ENCODE measurements at regions not wholly inside any gene's neighbourhood (a gene's known extent, or its start where the extent isn't known, plus 50 kb on each side); places are given as distances from the start of the nearest gene placed in this dataset.
"Not testable (repeated sequence)": the region's sequence is repeated elsewhere in the genome, so short reads cannot be mapped to it uniquely, and the experiment has no call there.

GRCh38 chr6:33885132-33886057, 81.6 kb upstream of the MLN start:
- no peaks in the 10 kb centered on the region for H3K36me3 Mint-ChIP-seq
- H3K9me3 Mint-ChIP-seq: no peaks in the 10 kb centered on the region
- peaks cover 11% of the 10 kb centered on the region for H3K4me1 Mint-ChIP-seq
- ATAC-seq (no peak), DNase-seq (ENCODE audit: low spot score) (no peak)
- H3K4me3 Mint-ChIP-seq: no peak overlapping the region
- H3K27ac Mint-ChIP-seq: no peak overlapping the region
- TF ChIP-seq AFF4 (CRISPR knock-in tag; IDR thresholded peaks at IDR 0.05; ENCODE audit: borderline replicate concordance) (no peak), ZNF671 (CRISPR knock-in tag; IDR thresholded peaks at IDR 0.05) (no peak), ZNF396 (CRISPR knock-in tag; IDR thresholded peaks at IDR 0.05; ENCODE audit: borderline replicate concordance) (no peak), IRF2 (CRISPR knock-in tag; IDR thresholded peaks at IDR 0.05; ENCODE audit: borderline replicate concordance, low read depth) (no peak), RORB (CRISPR knock-in tag; IDR thresholded peaks at IDR 0.05) (no peak), FOXK1 (CRISPR knock-in tag; IDR thresholded peaks at IDR 0.05) (no peak), PREB (CRISPR knock-in tag; IDR thresholded peaks at IDR 0.05; ENCODE audit: borderline replicate concordance) (no peak), TEAD1 (CRISPR knock-in tag; IDR thresholded peaks at IDR 0.05) (no peak), RELA (CRISPR knock-in tag; IDR thresholded peaks at IDR 0.05; ENCODE audit: borderline replicate concordance) (no peak), E2F5 (CRISPR knock-in tag; IDR thresholded peaks at IDR 0.05) (no peak), CREM (CRISPR knock-in tag; IDR thresholded peaks at IDR 0.05) (no peak), OVOL2 (CRISPR knock-in tag; IDR thresholded peaks at IDR 0.05; ENCODE audit: borderline replicate concordance) (no peak)
- no peaks in the 10 kb centered on the region; the same call in 1 of the 2 replicates for H3K27me3 Mint-ChIP-seq (ENCODE audit: low read depth)
- CTCF ChIA-PET: no interaction called here
- POLR2A ChIA-PET: no interaction called here

DNA sequence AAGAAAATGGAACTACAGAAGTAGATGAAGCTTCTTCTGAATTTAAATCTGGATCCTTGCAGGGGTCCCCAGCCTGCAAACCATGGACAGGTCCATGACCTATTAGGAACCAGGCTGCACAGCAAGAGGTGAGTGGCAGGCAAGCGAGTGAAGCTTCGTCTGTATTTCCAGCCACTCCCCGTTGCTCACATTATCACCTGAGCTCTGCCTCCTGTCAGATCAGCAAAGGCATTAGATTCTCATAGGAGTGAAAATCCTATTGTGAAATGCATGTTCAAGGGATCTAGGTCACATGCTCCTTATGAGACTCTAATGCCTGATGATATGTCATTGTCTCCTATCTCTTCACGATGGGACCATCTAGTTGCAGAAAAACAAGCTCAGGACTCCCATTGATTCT, 79.8 kb upstream of the MLN start:
- H3K27me3 Mint-ChIP-seq (ENCODE audit: low read depth); POLR2A ChIA-PET; CTCF ChIA-PET; H3K27ac Mint-ChIP-seq; ATAC-seq; H3K36me3 Mint-ChIP-seq; DNase-seq (ENCODE audit: low spot score); H3K4me3 Mint-ChIP-seq; H3K9me3 Mint-ChIP-seq: not testable (repeated sequence)
- H3K4me1 Mint-ChIP-seq: peaks cover 22% of the 10 kb centered on the region

GRCh38 chr6:33882154-33882553, 78.4 kb upstream of the MLN start:
- DNase-seq (ENCODE audit: low spot score) (no peak), ATAC-seq (no peak)
- no peaks in the 10 kb centered on the region; the same call in 1 of the 2 replicates for H3K27me3 Mint-ChIP-seq (ENCODE audit: low read depth)
- peaks cover 22% of the 10 kb centered on the region for H3K4me1 Mint-ChIP-seq
- ChIA-PET POLR2A (no interaction called here), CTCF (interaction anchor here (1.3 kb wide), 1 partner anchor 13 kb away, joined by 3 read pairs; no protein-coding TSS in a partner anchor)
- H3K4me3 Mint-ChIP-seq: no peak overlapping the region
- H3K9me3 Mint-ChIP-seq: no peaks in the 10 kb centered on the region
- H3K36me3 Mint-ChIP-seq: no peaks in the 10 kb centered on the region
- H3K27ac Mint-ChIP-seq: no peak overlapping the region
- TF ChIP-seq SMAD3 (CRISPR knock-in tag; IDR thresholded peaks at IDR 0.05; ENCODE audit: borderline replicate concordance): no peak
- TF ChIP-seq MXD4 (CRISPR knock-in tag; IDR thresholded peaks at IDR 0.05; ENCODE audit: borderline replicate concordance): no peak
- TF ChIP-seq GRHL2 (CRISPR knock-in tag; IDR thresholded peaks at IDR 0.05; ENCODE audit: insufficient replicate concordance, severe bottlenecking): no peak
- TF ChIP-seq, protein P1, sequence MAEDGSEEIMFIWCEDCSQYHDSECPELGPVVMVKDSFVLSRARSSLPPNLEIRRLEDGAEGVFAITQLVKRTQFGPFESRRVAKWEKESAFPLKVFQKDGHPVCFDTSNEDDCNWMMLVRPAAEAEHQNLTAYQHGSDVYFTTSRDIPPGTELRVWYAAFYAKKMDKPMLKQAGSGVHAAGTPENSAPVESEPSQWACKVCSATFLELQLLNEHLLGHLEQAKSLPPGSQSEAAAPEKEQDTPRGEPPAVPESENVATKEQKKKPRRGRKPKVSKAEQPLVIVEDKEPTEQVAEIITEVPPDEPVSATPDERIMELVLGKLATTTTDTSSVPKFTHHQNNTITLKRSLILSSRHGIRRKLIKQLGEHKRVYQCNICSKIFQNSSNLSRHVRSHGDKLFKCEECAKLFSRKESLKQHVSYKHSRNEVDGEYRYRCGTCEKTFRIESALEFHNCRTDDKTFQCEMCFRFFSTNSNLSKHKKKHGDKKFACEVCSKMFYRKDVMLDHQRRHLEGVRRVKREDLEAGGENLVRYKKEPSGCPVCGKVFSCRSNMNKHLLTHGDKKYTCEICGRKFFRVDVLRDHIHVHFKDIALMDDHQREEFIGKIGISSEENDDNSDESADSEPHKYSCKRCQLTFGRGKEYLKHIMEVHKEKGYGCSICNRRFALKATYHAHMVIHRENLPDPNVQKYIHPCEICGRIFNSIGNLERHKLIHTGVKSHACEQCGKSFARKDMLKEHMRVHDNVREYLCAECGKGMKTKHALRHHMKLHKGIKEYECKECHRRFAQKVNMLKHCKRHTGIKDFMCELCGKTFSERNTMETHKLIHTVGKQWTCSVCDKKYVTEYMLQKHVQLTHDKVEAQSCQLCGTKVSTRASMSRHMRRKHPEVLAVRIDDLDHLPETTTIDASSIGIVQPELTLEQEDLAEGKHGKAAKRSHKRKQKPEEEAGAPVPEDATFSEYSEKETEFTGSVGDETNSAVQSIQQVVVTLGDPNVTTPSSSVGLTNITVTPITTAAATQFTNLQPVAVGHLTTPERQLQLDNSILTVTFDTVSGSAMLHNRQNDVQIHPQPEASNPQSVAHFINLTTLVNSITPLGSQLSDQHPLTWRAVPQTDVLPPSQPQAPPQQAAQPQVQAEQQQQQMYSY (CRISPR knock-in tag; IDR thresholded peaks at IDR 0.05): no peak
- TF ChIP-seq NR2C2 (CRISPR knock-in tag; IDR thresholded peaks at IDR 0.05): no peak
- TF ChIP-seq EMX1 (CRISPR knock-in tag; IDR thresholded peaks at IDR 0.05): no peak
- no peak for TF ChIP-seq KAT7 (CRISPR knock-in tag; IDR thresholded peaks at IDR 0.05; ENCODE audit: borderline replicate concordance)
- TF ChIP-seq, protein P2, sequence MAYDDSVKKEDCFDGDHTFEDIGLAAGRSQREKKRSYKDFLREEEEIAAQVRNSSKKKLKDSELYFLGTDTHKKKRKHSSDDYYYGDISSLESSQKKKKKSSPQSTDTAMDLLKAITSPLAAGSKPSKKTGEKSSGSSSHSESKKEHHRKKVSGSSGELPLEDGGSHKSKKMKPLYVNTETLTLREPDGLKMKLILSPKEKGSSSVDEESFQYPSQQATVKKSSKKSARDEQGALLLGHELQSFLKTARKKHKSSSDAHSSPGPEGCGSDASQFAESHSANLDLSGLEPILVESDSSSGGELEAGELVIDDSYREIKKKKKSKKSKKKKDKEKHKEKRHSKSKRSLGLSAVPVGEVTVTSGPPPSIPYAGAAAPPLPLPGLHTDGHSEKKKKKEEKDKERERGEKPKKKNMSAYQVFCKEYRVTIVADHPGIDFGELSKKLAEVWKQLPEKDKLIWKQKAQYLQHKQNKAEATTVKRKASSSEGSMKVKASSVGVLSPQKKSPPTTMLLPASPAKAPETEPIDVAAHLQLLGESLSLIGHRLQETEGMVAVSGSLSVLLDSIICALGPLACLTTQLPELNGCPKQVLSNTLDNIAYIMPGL (CRISPR knock-in tag; IDR thresholded peaks at IDR 0.05): no peak
- no peak for TF ChIP-seq ETV6 (CRISPR knock-in tag; IDR thresholded peaks at IDR 0.05)
